ACC112 (cell line): ENCODE measurements at regions not wholly inside any gene's neighbourhood (a gene's known extent, or its start where the extent isn't known, plus 50 kb on each side); places are given as distances from the start of the nearest gene placed in this dataset.

Experiments
- H2AFZ ChIP-seq: fragments of 200-600 bp; sonication (generic); one replicate; pipeline ENCODE4 v1.6.0; 2017; ENCODE audit warnings: antibody characterized with exemption, low read length; ENCODE audit not compliant: unreplicated experiment
- H3K27ac ChIP-seq: fragments of 200-600 bp; sonication (generic); 2 replicates; pipeline ENCODE4 v1.5.1; 2014; ENCODE audit warnings: low read depth, mild to moderate bottlenecking, antibody characterized with exemption, low read length, moderate library complexity
- H3K27me3 ChIP-seq: fragments of 200-600 bp; sonication (generic); 2 replicates; pipeline ENCODE4 v1.6.1; 2014; ENCODE audit warnings: mild to moderate bottlenecking, antibody characterized with exemption, low read length, moderate library complexity, mixed read lengths; ENCODE audit not compliant: insufficient read depth
- H3K36me3 ChIP-seq: fragments of 200-600 bp; sonication (generic); 2 replicates; pipeline ENCODE4 v1.6.1; 2016; ENCODE audit warnings: mild to moderate bottlenecking, antibody characterized with exemption, low read length, moderate library complexity, mixed read lengths; ENCODE audit not compliant: insufficient read depth
- H3K4me1 ChIP-seq: fragments of 200-600 bp; sonication (generic); one replicate; pipeline ENCODE4 v1.6.1; 2016; ENCODE audit warnings: low read length, mixed read lengths; ENCODE audit not compliant: insufficient read depth, unreplicated experiment, control insufficient read depth
- H3K4me3 ChIP-seq: fragments of 200-600 bp; sonication (generic); 2 replicates; pipeline ENCODE4 v1.5.1; 2014; ENCODE audit warnings: mild to moderate bottlenecking, low read depth, low read length
- H3K79me2 ChIP-seq: fragments of 200-600 bp; sonication (generic); one replicate; pipeline ENCODE4 v1.6.0; 2016; ENCODE audit warnings: low read length; ENCODE audit not compliant: control insufficient read depth, unreplicated experiment, insufficient read depth

- H3K4me3 ChIP-seq = no peak overlapping the region
- H3K27me3 ChIP-seq = no peaks in the 10 kb centered on the region
- H3K79me2 ChIP-seq = no peaks in the 10 kb centered on the region
- H3K36me3 ChIP-seq = no peaks in the 10 kb centered on the region
- H3K27ac ChIP-seq = no peak overlapping the region
- H3K4me1 ChIP-seq = peaks cover 28% of the 10 kb centered on the region
- H2AFZ ChIP-seq = no peak overlapping the region
These were observed 154.3 kb upstream of the DOCK10 start for GRCh38 chr2:225196579-225196978.

GRCh38 chr2:225192869-225193268 is 150.6 kb upstream of the DOCK10 start:
- Histone ChIP-seq H2AFZ (no peak overlapping the region), H3K4me3 (no peak overlapping the region), H3K36me3 (no peaks in the 10 kb centered on the region), H3K27ac (no peak overlapping the region), H3K79me2 (no peaks in the 10 kb centered on the region), H3K4me1 (peaks cover 29% of the 10 kb centered on the region), H3K27me3 (no peaks in the 10 kb centered on the region)

- Histone ChIP-seq H3K4me3 (no peak overlapping the region), H3K4me1 (peaks cover 19% of the 10 kb centered on the region), H3K79me2 (no peaks in the 10 kb centered on the region), H2AFZ (no peak overlapping the region), H3K36me3 (no peaks in the 10 kb centered on the region), H3K27me3 (no peaks in the 10 kb centered on the region), H3K27ac (no peak overlapping the region)
These were observed 148.7 kb upstream of the DOCK10 start for GRCh38 chr2:225190987-225191386.

GRCh38 chr2:225184948-225185347 is 142.7 kb upstream of the DOCK10 start:
- no peaks in the 10 kb centered on the region for H3K36me3 ChIP-seq
- no peaks in the 10 kb centered on the region for H3K4me1 ChIP-seq
- no peak overlapping the region for H3K27ac ChIP-seq
- no peaks in the 10 kb centered on the region for H3K79me2 ChIP-seq
- H2AFZ ChIP-seq = no peak overlapping the region
- H3K27me3 ChIP-seq = no peaks in the 10 kb centered on the region
- H3K4me3 ChIP-seq = no peak overlapping the region

- H3K27ac ChIP-seq = no peak overlapping the region
- no peaks in the 10 kb centered on the region for H3K79me2 ChIP-seq
- no peak overlapping the region for H2AFZ ChIP-seq
- no peaks in the 10 kb centered on the region for H3K4me1 ChIP-seq
- H3K27me3 ChIP-seq = no peaks in the 10 kb centered on the region
- no peaks in the 10 kb centered on the region for H3K36me3 ChIP-seq
- no peak overlapping the region for H3K4me3 ChIP-seq
These were observed 139.9 kb upstream of the DOCK10 start for GRCh38 chr2:225182126-225182525.

- Histone ChIP-seq H3K36me3 (no peaks in the 10 kb centered on the region), H3K79me2 (no peaks in the 10 kb centered on the region), H3K27ac (no peak overlapping the region), H3K4me1 (no peaks in the 10 kb centered on the region), H3K27me3 (no peaks in the 10 kb centered on the region), H2AFZ (no peak overlapping the region), H3K4me3 (no peak overlapping the region)
These were observed 134.8 kb upstream of the DOCK10 start for GRCh38 chr2:225177098-225177497.

- H3K4me3 ChIP-seq = no peak overlapping the region
- no peaks in the 10 kb centered on the region for H3K79me2 ChIP-seq
- no peak overlapping the region for H3K27ac ChIP-seq
- peaks cover 5% of the 10 kb centered on the region; the same call in 1 of the 2 replicates for H3K27me3 ChIP-seq
- H3K36me3 ChIP-seq = no peaks in the 10 kb centered on the region
- no peaks in the 10 kb centered on the region for H3K4me1 ChIP-seq
- no peak overlapping the region for H2AFZ ChIP-seq
These were observed 131.6 kb upstream of the DOCK10 start for GRCh38 chr2:225173909-225174308.

GRCh38 chr2:225171350-225171749 is 129.1 kb upstream of the DOCK10 start:
- H3K4me1 ChIP-seq = no peaks in the 10 kb centered on the region
- H2AFZ ChIP-seq = no peak overlapping the region
- H3K27me3 ChIP-seq = peaks cover 5% of the 10 kb centered on the region; the same call in 1 of the 2 replicates
- H3K79me2 ChIP-seq = no peaks in the 10 kb centered on the region
- H3K27ac ChIP-seq = no peak overlapping the region
- no peak overlapping the region for H3K4me3 ChIP-seq
- no peaks in the 10 kb centered on the region for H3K36me3 ChIP-seq

- H3K4me1 ChIP-seq = no peaks in the 10 kb centered on the region
- no peaks in the 10 kb centered on the region for H3K36me3 ChIP-seq
These were observed 127.9 kb upstream of the DOCK10 start for GRCh38 chr2:225170162-225170561.

GRCh38 chr2:225169396-225169795 is 127.1 kb upstream of the DOCK10 start:
- H3K4me3 ChIP-seq = no peak overlapping the region
- peaks cover 5% of the 10 kb centered on the region; the same call in 1 of the 2 replicates for H3K27me3 ChIP-seq
- no peaks in the 10 kb centered on the region for H3K36me3 ChIP-seq
- peaks cover 3% of the 10 kb centered on the region for H3K4me1 ChIP-seq
- no peak overlapping the region for H2AFZ ChIP-seq
- no peak overlapping the region for H3K27ac ChIP-seq
- no peaks in the 10 kb centered on the region for H3K79me2 ChIP-seq

More at GRCh38 chr2:225170162-225170561, 127.9 kb upstream of the DOCK10 start:
- Histone ChIP-seq H3K27me3 (peaks cover 5% of the 10 kb centered on the region; the same call in 1 of the 2 replicates), H2AFZ (no peak overlapping the region), H3K79me2 (no peaks in the 10 kb centered on the region), H3K4me3 (no peak overlapping the region), H3K27ac (no peak overlapping the region)

- H3K27ac ChIP-seq = no peak overlapping the region
These were observed 122.8 kb upstream of the DOCK10 start for GRCh38 chr2:225165052-225165451.

More at GRCh38 chr2:225165052-225165451, 122.8 kb upstream of the DOCK10 start:
- no peaks in the 10 kb centered on the region for H3K36me3 ChIP-seq
- H2AFZ ChIP-seq = no peak overlapping the region
- H3K4me1 ChIP-seq = peaks cover 3% of the 10 kb centered on the region
- H3K79me2 ChIP-seq = no peaks in the 10 kb centered on the region
- peaks cover 5% of the 10 kb centered on the region; the same call in 1 of the 2 replicates for H3K27me3 ChIP-seq
- no peak overlapping the region for H3K4me3 ChIP-seq
